PC-3 (cell line): ENCODE measurements at regions not wholly inside any gene's neighbourhood (a gene's known extent, or its start where the extent isn't known, plus 50 kb on each side); places are given as distances from the start of the nearest gene placed in this dataset.

Experiments
- ATAC-seq: fragments of 200-7000 bp; cut with Tn5 transposase; 2 replicates; pipeline ENCODE4 v1.9.1; 2020; ENCODE audit warnings: mild to moderate bottlenecking, moderate library complexity
- BruUV-seq: library from RNA; stranded (reverse); fragments of 400-500 nt; replicated peaks from 2 replicates; lab custom pipeline; 2021; lab: Mats Ljungman, UMichigan
- CTCF ChIA-PET: fragments of 300-600 bp; sonication (Branson Sonifier 250); formaldehyde crosslinking; loops from one replicate; lab custom pipeline; 2022; ENCODE audit warnings: antibody characterized with exemption; lab: Charles Lee
- POLR2A ChIA-PET: fragments of 300-600 bp; sonication (Branson Sonifier 250); formaldehyde crosslinking; loops from one replicate; lab custom pipeline; 2022; ENCODE audit warnings: antibody characterized with exemption; ENCODE audit not compliant: unreplicated experiment; lab: Charles Lee
- DNase-seq: peaks from one replicate; pipeline ENCODE4 v3.0.0-alpha.2; 2015
- H2AFZ ChIP-seq: fragments of 300-600 bp; sonication (generic); 2 replicates; pipeline ENCODE4 v1.6.0; 2016; ENCODE audit warnings: antibody characterized with exemption, low read length
- H3F3A ChIP-seq: fragments of 300-600 bp; sonication (generic); one replicate; pipeline ENCODE4 v1.6.0; 2017; ENCODE audit warnings: antibody characterized with exemption, low read length, control low read depth, mild to moderate bottlenecking; ENCODE audit not compliant: unreplicated experiment
- H3K27ac ChIP-seq: fragments of 300-600 bp; sonication (generic); 2 replicates; pipeline ENCODE4 v1.5.1; 2016; ENCODE audit warnings: mild to moderate bottlenecking, low read length
- H3K27me3 ChIP-seq: fragments of 300-600 bp; sonication (generic); 2 replicates; pipeline ENCODE4 v1.6.1; 2016; ENCODE audit warnings: low read length, mixed read lengths
- H3K36me3 ChIP-seq: fragments of 300-600 bp; sonication (generic); 2 replicates; pipeline ENCODE4 v1.6.1; 2016; ENCODE audit warnings: low read depth, mixed run types, low read length, mixed read lengths
- H3K4me1 ChIP-seq: fragments of 300-600 bp; sonication (generic); 2 replicates; pipeline ENCODE4 v1.5.1; 2016; ENCODE audit warnings: low read length; ENCODE audit not compliant: insufficient read depth
- H3K4me2 ChIP-seq: fragments of 300-600 bp; sonication (generic); 2 replicates; pipeline ENCODE4 v1.6.0; 2016; ENCODE audit warnings: low read length
- H3K4me3 ChIP-seq: fragments of 300-600 bp; sonication (generic); 2 replicates; pipeline ENCODE4 v1.5.1; 2016; ENCODE audit warnings: mild to moderate bottlenecking, low read length, mixed read lengths
- H3K79me2 ChIP-seq: fragments of 300-600 bp; sonication (generic); 2 replicates; pipeline ENCODE4 v1.6.1; 2017; ENCODE audit warnings: low read length, mixed read lengths
- H3K9ac ChIP-seq: fragments of 300-600 bp; sonication (generic); 2 replicates; pipeline ENCODE4 v1.6.0; 2016; ENCODE audit warnings: mild to moderate bottlenecking, low read length
- H3K9me2 ChIP-seq: fragments of 300-600 bp; sonication (generic); replicated peaks from 2 replicates; pipeline ENCODE4 v1.6.1; 2016; ENCODE audit warnings: mixed run types, low read length, mixed read lengths
- H3K9me3 ChIP-seq: fragments of 300-600 bp; sonication (generic); 2 replicates; pipeline ENCODE4 v1.6.1; 2016; ENCODE audit warnings: low read length, mixed read lengths
- H4K20me1 ChIP-seq: fragments of 300-600 bp; sonication (generic); 2 replicates; pipeline ENCODE4 v1.6.1; 2016; ENCODE audit warnings: low read length, mixed read lengths
- EZH2 ChIP-seq: fragments of 300-600 bp; sonication (generic); IDR thresholded peaks from one replicate; pipeline ENCODE4 v1.6.1; 2017; ENCODE audit warnings: antibody characterized with exemption, mild to moderate bottlenecking, low read length; ENCODE audit not compliant: unreplicated experiment
- EZH2phosphoT487 ChIP-seq: fragments of 300-600 bp; sonication (generic); IDR thresholded peaks from 2 replicates; pipeline ENCODE4 v1.6.1; 2018; ENCODE audit warnings: mild to moderate bottlenecking, antibody characterized with exemption, low read length, borderline replicate concordance
- intact Hi-C: fragments of 100-400 bp; cut with micrococcal nuclease; formaldehyde crosslinking; loops from 2 replicates; pipeline ENCODE4 v1.9.0; 2023
- TF ChIP-seq, protein P1 (sequence below): fragments of 300-600 bp; sonication (generic); conservative IDR thresholded peaks from 2 replicates; pipeline ENCODE4 v1.5.1; 2017; ENCODE audit warnings: antibody characterized with exemption, low read depth, mild to moderate bottlenecking, low read length

DNA sequence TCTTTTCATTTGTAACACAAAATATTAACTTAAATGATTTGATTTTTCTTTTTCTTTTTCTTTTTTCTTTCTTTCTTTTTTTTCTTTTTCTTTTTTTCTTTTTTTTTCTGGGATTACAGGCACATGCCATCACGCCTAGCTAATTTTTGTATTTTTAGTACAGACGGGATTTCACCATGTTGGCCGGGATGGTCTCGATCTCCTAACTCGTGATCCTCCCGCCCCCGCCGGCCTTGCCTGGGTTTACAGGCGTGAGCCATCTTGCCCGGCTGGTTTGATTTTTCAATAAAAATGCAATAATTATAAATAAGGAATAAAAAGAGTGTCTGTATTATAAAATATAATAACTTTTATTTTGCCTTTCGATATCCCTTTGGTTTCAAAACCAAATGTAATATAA lies 146.7 kb upstream of the RGS18 start:
- H3K27ac ChIP-seq, result no peak overlapping the region
- CTCF ChIA-PET, result no interaction called here
- BruUV-seq, result no TSS peak

DNA sequence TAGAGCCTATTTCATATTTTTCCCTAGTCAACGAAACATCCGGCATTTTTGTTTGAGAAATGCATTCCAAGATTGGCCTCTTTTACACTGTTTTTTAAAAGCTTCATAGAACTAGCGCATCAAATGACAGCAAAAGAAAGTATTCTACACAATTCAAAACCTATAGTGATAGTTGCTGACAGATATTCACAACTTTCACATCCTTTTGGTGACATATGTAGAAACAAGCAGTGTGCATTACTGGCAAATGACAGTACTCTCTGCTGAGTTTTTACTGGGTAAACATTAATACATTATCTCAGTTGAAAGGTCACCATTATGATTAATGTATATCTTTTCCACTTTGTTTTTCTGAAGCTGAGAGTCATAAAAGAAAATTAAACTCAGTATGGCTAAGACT lies 135.4 kb upstream of the RGS18 start:
- Histone ChIP-seq H3K36me3 (no peaks in the 10 kb centered on the region), H3K4me1 (no peaks in the 10 kb centered on the region), H3K79me2 (no peaks in the 10 kb centered on the region), H3K27me3 (no peaks in the 10 kb centered on the region), H3K4me3 (no peak overlapping the region), H3K27ac (no peak overlapping the region), H3K9ac (no peak overlapping the region), H3K9me2 (no peaks in the 10 kb centered on the region), H3K9me3 (no peaks in the 10 kb centered on the region), H3F3A (no peaks in the 10 kb centered on the region), H3K4me2 (no peak overlapping the region), H4K20me1 (no peaks in the 10 kb centered on the region), H2AFZ (no peak overlapping the region)
- TF ChIP-seq EZH2 (no peak), EZH2phosphoT487 (no peak)
- TF ChIP-seq, protein P1, sequence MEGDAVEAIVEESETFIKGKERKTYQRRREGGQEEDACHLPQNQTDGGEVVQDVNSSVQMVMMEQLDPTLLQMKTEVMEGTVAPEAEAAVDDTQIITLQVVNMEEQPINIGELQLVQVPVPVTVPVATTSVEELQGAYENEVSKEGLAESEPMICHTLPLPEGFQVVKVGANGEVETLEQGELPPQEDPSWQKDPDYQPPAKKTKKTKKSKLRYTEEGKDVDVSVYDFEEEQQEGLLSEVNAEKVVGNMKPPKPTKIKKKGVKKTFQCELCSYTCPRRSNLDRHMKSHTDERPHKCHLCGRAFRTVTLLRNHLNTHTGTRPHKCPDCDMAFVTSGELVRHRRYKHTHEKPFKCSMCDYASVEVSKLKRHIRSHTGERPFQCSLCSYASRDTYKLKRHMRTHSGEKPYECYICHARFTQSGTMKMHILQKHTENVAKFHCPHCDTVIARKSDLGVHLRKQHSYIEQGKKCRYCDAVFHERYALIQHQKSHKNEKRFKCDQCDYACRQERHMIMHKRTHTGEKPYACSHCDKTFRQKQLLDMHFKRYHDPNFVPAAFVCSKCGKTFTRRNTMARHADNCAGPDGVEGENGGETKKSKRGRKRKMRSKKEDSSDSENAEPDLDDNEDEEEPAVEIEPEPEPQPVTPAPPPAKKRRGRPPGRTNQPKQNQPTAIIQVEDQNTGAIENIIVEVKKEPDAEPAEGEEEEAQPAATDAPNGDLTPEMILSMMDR, result no peak
- ChIA-PET POLR2A (no interaction called here), CTCF (no interaction called here)
- intact Hi-C loops, result no loop called here
- no peak for ATAC-seq
- DNase-seq, result no peak
- BruUV-seq, result no TSS peak

More for the DNA sequence above, 146.7 kb upstream of the RGS18 start:
- Histone ChIP-seq H3K4me1 (no peaks in the 10 kb centered on the region), H3F3A (no peaks in the 10 kb centered on the region), H2AFZ (no peak overlapping the region), H3K9me2 (no peaks in the 10 kb centered on the region), H4K20me1 (no peaks in the 10 kb centered on the region), H3K36me3 (no peaks in the 10 kb centered on the region), H3K9ac (no peak overlapping the region), H3K9me3 (no peaks in the 10 kb centered on the region), H3K4me2 (no peak overlapping the region), H3K27me3 (no peaks in the 10 kb centered on the region), H3K79me2 (no peaks in the 10 kb centered on the region), H3K4me3 (no peak overlapping the region)
- ATAC-seq (no peak), DNase-seq (no peak)
- intact Hi-C loops, result no loop called here
- TF ChIP-seq EZH2phosphoT487 (no peak), EZH2 (no peak)
- TF ChIP-seq, protein P1, result no peak
- POLR2A ChIA-PET, result no interaction called here

DNA sequence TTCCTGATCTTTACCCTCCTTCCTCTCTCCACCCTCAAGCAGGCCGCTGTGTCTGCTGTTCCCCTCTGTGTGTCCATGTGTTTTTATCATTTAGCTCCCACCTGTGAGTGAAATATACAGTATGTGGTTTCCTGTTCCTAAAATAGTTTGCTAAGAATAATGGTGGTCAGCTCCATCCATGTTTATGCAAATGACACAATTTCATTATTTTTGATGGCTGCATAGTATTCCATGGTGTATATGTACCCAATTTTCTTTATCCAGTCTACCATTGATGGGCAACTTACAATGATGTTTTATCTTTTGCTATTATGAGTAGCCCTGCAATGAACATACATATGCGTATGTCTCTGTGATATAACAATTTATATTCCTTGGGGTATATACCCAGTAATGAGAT lies 133.4 kb upstream of the RGS18 start:
- H3K9me2 ChIP-seq, result no peaks in the 10 kb centered on the region
- no peak overlapping the region for H2AFZ ChIP-seq
- no peak overlapping the region for H3K27ac ChIP-seq
- TF ChIP-seq EZH2phosphoT487, result no peak
- no peak for TF ChIP-seq EZH2
- TF ChIP-seq, protein P1, result no peak
- ChIA-PET CTCF (no interaction called here), POLR2A (no interaction called here)
- intact Hi-C loops, result no loop called here
- H3K27me3 ChIP-seq, result no peaks in the 10 kb centered on the region
- no peak overlapping the region for H3K9ac ChIP-seq
- DNase-seq (no peak), ATAC-seq (no peak)
- BruUV-seq, result no TSS peak
- no peaks in the 10 kb centered on the region for H3K79me2 ChIP-seq
- H3K9me3 ChIP-seq, result no peaks in the 10 kb centered on the region
- no peaks in the 10 kb centered on the region for H3F3A ChIP-seq
- no peaks in the 10 kb centered on the region for H3K4me1 ChIP-seq
- no peaks in the 10 kb centered on the region for H3K36me3 ChIP-seq
- no peaks in the 10 kb centered on the region for H4K20me1 ChIP-seq
- no peak overlapping the region for H3K4me3 ChIP-seq
- no peak overlapping the region for H3K4me2 ChIP-seq
